ENCODE measurements at regions not wholly inside any gene's neighbourhood (a gene's known extent, or its start where the extent isn't known, plus 50 kb on each side); places are given as distances from the start of the nearest gene placed in this dataset.

DNA sequence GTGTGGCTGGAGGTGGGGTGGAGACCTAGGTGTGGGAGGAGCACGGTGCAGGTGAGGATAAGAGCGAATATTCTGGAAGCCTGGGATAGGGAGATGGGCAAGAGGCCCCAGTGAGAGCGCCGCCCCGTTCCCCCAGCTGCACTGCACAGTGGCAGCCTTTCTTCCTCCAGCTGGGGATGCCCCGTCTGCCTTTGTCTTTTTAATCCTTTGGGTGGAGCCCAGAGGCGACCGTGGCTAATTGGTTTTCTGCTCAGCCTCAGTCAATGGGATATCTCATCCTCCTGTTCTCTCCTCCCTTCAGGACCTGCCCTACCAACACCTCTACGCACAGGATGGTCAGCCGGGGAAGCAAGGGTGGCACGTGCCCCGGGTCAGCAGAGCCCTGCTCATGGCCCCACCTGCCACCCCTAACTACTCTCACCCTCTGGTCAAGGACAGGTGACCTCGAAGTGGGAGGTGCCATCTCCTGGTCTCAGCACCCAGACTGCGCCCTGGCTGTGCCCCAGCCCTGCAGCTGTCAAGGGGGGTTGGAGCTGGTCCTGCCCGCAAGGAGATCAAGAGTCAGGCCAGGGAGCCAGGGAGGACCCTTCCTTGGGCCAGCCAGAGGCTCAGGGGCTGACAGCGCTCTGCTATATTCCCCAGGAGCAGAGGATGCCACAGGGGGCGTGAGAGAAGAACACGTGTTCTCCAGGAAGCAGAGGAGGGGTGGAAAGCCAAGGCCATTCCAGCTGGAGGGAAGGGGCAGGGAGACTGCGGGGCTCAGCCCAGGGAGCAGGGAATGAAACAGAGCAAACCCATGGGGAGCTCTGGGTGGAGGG, 64.0 kb downstream of the ADRA2C start:
- no peak for DNase-seq
- no peak overlapping the region for H3K27ac ChIP-seq
- intact Hi-C loops (cut with DNase I) = no loop called here
- no peak overlapping the region for H3K9ac ChIP-seq (ENCODE audit: low read depth in 2 of 2, low read length in 2 of 2)
- no peaks in the 10 kb centered on the region for H3K36me3 ChIP-seq
- TF ChIP-seq, protein P1, sequence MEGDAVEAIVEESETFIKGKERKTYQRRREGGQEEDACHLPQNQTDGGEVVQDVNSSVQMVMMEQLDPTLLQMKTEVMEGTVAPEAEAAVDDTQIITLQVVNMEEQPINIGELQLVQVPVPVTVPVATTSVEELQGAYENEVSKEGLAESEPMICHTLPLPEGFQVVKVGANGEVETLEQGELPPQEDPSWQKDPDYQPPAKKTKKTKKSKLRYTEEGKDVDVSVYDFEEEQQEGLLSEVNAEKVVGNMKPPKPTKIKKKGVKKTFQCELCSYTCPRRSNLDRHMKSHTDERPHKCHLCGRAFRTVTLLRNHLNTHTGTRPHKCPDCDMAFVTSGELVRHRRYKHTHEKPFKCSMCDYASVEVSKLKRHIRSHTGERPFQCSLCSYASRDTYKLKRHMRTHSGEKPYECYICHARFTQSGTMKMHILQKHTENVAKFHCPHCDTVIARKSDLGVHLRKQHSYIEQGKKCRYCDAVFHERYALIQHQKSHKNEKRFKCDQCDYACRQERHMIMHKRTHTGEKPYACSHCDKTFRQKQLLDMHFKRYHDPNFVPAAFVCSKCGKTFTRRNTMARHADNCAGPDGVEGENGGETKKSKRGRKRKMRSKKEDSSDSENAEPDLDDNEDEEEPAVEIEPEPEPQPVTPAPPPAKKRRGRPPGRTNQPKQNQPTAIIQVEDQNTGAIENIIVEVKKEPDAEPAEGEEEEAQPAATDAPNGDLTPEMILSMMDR (IDR thresholded peaks at IDR 0.05) = no peak
- H3K4me1 ChIP-seq = peaks cover 4% of the 10 kb centered on the region
- H3K4me3 ChIP-seq = no peak overlapping the region
- H3K9me3 ChIP-seq = no peaks in the 10 kb centered on the region
- H3K27me3 ChIP-seq = no peaks in the 10 kb centered on the region

DNA sequence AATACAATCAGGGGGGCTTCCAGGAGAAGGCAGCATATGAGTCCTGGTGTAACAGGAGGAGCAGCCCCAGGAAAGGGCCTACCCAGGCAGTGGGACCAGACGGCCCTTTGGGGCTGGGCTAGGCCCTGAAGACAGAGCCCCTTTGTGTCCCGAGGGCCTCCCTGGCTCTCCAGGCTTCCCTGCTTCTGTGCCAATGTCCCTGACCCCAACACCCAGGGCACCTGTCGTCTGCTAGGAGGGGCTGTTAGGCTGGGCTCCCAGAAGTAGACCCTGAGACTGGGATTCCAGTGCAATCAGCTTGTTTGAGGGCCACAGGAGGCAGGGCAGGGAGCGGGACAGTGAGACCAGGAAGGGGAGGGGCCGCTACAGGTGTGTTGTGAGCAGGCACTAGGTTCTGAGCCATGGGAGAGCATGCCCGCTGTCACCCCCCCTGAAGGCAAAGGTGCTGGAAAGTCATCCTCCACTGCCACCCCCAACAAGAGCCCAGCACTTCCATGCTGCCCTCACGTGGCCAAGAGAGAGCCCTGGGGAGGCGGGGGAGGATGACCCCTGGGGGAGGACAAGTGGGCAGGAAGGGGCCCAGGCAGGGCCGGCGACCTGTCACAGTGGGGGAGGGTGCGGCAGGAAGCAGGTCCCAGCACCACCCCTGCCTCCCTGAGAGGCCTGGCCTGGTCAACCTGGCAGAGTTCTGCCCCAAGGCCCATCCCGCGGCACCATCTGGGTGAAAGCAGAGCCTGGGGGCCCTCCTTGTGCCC, 64.8 kb downstream of the ADRA2C start:
- H3K9ac ChIP-seq (ENCODE audit: low read depth in 2 of 2, low read length in 2 of 2) = no peak overlapping the region
- H3K4me3 ChIP-seq = no peak overlapping the region
- H3K36me3 ChIP-seq = no peaks in the 10 kb centered on the region
- no peaks in the 10 kb centered on the region for H3K27me3 ChIP-seq
- intact Hi-C loops (cut with DNase I) = no loop called here
- peaks cover 4% of the 10 kb centered on the region for H3K4me1 ChIP-seq
- no peak overlapping the region for H3K27ac ChIP-seq
- DNase-seq = no peak
- H3K9me3 ChIP-seq = no peaks in the 10 kb centered on the region
- TF ChIP-seq, protein P1 (IDR thresholded peaks at IDR 0.05) = no peak

DNA sequence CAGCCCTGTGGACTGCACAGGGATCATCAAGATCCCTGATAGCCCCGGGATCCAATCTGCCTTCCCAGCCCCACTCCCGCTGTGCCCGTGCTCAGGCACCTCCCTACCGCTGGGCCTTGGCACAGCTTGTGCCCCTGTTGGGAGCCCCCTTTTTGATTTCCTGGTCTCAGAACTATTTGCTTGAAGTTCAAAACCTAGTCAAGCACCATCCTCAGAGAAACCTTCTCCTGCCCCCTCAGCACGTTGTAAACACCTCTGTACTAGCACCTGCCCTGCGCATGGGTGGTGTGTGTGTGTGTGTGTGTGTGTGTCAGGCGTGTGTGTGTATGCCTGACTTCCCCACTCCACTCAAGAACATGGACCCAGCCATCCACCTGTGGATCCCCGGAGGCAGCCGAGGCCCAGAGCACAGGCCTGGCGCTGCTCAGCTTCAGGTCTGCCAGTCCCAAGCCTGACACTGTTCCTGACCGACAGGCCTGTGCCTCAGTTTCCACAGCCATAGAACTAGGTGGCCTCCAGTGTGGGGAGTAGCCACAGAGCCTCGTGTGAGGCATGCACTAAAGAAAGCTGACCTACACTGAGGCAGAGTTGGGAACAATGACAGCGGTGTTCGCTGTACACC, 65.5 kb downstream of the ADRA2C start:
- H3K4me1 ChIP-seq = peaks cover 4% of the 10 kb centered on the region
- no peak overlapping the region for H3K4me3 ChIP-seq
- intact Hi-C loops (cut with DNase I) = no loop called here
- no peaks in the 10 kb centered on the region for H3K27me3 ChIP-seq
- no peak for DNase-seq
- no peaks in the 10 kb centered on the region for H3K9me3 ChIP-seq
- H3K9ac ChIP-seq (ENCODE audit: low read depth in 2 of 2, low read length in 2 of 2) = no peak overlapping the region
- TF ChIP-seq, protein P1 (IDR thresholded peaks at IDR 0.05) = no peak
- H3K36me3 ChIP-seq = no peaks in the 10 kb centered on the region
- no peak overlapping the region for H3K27ac ChIP-seq

DNA sequence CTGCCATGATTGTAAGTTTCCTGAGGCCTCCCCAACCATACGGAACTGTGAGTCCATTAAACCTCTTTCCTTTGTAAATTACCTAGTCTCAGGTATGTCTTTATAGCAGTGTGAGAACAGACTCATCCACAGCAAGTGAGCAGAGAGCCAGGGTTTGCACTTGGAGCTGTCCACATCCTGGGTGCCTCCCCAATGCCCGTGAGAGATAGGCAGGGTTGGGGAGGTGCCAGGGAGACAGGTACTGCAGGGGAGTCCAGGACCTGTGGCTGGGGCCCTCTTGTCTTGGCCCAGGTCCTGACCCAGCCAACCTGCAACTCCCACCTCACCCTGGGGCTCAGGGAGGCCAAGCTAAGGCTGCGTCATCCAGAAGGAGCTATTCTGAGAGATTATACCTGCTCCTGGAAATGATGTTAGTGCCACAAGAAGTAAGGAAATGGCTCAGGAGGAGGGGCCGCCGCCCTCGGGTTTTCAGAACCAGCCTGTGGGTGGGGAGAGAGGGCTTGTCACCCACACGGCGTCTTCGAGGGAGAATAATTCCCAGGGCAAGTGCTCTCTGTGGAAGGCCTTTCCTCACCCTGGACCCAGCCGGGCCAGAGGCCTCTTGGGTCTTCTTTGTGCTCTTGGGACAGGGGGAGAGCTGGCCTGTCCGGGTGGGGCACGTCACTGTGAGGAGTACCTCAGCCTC, 66.5 kb downstream of the ADRA2C start:
- Histone ChIP-seq H3K9ac (ENCODE audit: low read depth in 2 of 2, low read length in 2 of 2) (no peak overlapping the region), H3K27me3 (no peaks in the 10 kb centered on the region), H3K27ac (no peak overlapping the region), H3K4me1 (peaks cover 2% of the 10 kb centered on the region), H3K9me3 (no peaks in the 10 kb centered on the region), H3K36me3 (no peaks in the 10 kb centered on the region), H3K4me3 (no peak overlapping the region)
- intact Hi-C loops (cut with DNase I) = no loop called here
- TF ChIP-seq, protein P1 (IDR thresholded peaks at IDR 0.05) = no peak
- no peak for DNase-seq

DNA sequence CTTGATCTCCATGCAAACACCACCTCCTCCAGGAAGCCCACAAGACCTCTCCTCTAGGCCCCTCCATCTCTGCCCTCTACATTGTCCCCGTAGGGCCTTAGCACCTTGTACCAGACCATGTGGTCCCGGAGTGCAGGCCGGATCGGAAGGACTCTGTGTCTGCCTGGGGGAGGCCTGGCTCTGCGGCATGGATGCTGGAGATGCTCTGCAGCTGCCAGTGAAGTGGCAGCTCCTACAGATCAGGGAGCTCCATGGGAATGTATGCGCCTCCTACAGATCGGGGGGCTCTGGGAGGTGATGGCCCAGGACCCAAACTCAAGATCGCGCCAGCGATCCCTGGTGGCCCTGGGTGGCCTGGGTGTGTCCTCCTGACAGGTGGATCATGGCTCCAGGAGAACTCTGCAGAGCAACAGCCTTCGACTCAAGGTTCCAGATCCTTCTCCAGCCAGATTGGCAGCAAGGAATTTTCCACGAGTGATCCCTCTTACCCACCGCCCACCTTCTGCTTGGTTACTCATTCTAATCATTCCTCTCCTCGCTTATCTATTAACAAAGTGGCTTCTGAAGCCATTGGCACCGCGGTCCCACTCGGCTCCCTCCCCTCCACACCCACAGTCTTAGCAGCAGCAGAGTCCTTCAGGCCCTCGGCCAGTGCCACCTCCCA, 67.3 kb downstream of the ADRA2C start:
- no peaks in the 10 kb centered on the region for H3K27me3 ChIP-seq
- intact Hi-C loops (cut with DNase I) = no loop called here
- H3K27ac ChIP-seq = no peak overlapping the region
- H3K9ac ChIP-seq (ENCODE audit: low read depth in 2 of 2, low read length in 2 of 2) = no peak overlapping the region
- H3K36me3 ChIP-seq = no peaks in the 10 kb centered on the region
- TF ChIP-seq, protein P1 (IDR thresholded peaks at IDR 0.05) = no peak
- DNase-seq = no peak
- H3K4me1 ChIP-seq = no peaks in the 10 kb centered on the region
- H3K4me3 ChIP-seq = no peak overlapping the region
- H3K9me3 ChIP-seq = no peaks in the 10 kb centered on the region

Data from colonic mucosa (tissue), 4 donors.